HEK293 (cell line): ENCODE measurements at regions not wholly inside any gene's neighbourhood (a gene's known extent, or its start where the extent isn't known, plus 50 kb on each side); places are given as distances from the start of the nearest gene placed in this dataset.

ENCODE experiments used
- ZNF645 ChIP-seq: fragments of 450-650 bp; formaldehyde crosslinking; IDR thresholded peaks from 2 replicates; pipeline ENCODE4; 2016; ENCODE audit warnings: missing biosample characterization, missing genetic modification characterization
- TF ChIP-seq, protein P1 (sequence below): fragments of 450-650 bp; formaldehyde crosslinking; IDR thresholded peaks from 2 replicates; pipeline ENCODE4 v1.5.1; 2016; ENCODE audit warnings: missing biosample characterization, missing genetic modification characterization

- TF ChIP-seq, protein P1, sequence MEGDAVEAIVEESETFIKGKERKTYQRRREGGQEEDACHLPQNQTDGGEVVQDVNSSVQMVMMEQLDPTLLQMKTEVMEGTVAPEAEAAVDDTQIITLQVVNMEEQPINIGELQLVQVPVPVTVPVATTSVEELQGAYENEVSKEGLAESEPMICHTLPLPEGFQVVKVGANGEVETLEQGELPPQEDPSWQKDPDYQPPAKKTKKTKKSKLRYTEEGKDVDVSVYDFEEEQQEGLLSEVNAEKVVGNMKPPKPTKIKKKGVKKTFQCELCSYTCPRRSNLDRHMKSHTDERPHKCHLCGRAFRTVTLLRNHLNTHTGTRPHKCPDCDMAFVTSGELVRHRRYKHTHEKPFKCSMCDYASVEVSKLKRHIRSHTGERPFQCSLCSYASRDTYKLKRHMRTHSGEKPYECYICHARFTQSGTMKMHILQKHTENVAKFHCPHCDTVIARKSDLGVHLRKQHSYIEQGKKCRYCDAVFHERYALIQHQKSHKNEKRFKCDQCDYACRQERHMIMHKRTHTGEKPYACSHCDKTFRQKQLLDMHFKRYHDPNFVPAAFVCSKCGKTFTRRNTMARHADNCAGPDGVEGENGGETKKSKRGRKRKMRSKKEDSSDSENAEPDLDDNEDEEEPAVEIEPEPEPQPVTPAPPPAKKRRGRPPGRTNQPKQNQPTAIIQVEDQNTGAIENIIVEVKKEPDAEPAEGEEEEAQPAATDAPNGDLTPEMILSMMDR (tag by site-specific recombination): no peak
- no peak for TF ChIP-seq ZNF645 (tag by site-specific recombination)
Measured at GRCh38 chr6:114998492-114998891, 655.7 kb upstream of the HS3ST5 start.
